IMR-90 (cell line): ENCODE measurements at regions not wholly inside any gene's neighbourhood (a gene's known extent, or its start where the extent isn't known, plus 50 kb on each side); places are given as distances from the start of the nearest gene placed in this dataset.

Experiments
- BHLHE40 ChIP-seq: fragments of 150-350 bp; IDR thresholded peaks from 2 replicates; pipeline ENCODE4 v1.6.1; 2016; ENCODE audit warnings: mild to moderate bottlenecking, low read depth, low read length
- CEBPB ChIP-seq: IDR thresholded peaks from 2 replicates; pipeline ENCODE4 v1.6.1; 2012; ENCODE audit warnings: low read depth, low read length, improper control_type of control experiment
- FOS ChIP-seq: fragments of 150-350 bp; IDR thresholded peaks from 2 replicates; pipeline ENCODE4 v1.6.1; 2016; ENCODE audit warnings: low read depth, low read length
- POLR2A ChIP-seq: IDR thresholded peaks from 2 replicates; pipeline ENCODE4 v1.6.1; 2012; ENCODE audit warnings: mild to moderate bottlenecking, low read depth, low read length
- RAD21 ChIP-seq: IDR thresholded peaks from 2 replicates; pipeline ENCODE4 v1.6.1; 2012; ENCODE audit warnings: low read length, improper control_type of control experiment
- RFX5 ChIP-seq: IDR thresholded peaks from 2 replicates; pipeline ENCODE4 v1.8.0; 2012; ENCODE audit warnings: low read depth, mild to moderate bottlenecking, low read length, moderate library complexity
- SMC3 ChIP-seq: fragments of 150-350 bp; IDR thresholded peaks from 2 replicates; pipeline ENCODE4 v1.6.1; 2016; ENCODE audit warnings: low read depth, mild to moderate bottlenecking, antibody characterized with exemption, low read length, moderate library complexity
- TF ChIP-seq, protein P1 (sequence below): conservative IDR thresholded peaks from 2 replicates; pipeline ENCODE4 v1.5.1; 2012; ENCODE audit warnings: mild to moderate bottlenecking, low read depth, low read length, improper control_type of control experiment

DNA sequence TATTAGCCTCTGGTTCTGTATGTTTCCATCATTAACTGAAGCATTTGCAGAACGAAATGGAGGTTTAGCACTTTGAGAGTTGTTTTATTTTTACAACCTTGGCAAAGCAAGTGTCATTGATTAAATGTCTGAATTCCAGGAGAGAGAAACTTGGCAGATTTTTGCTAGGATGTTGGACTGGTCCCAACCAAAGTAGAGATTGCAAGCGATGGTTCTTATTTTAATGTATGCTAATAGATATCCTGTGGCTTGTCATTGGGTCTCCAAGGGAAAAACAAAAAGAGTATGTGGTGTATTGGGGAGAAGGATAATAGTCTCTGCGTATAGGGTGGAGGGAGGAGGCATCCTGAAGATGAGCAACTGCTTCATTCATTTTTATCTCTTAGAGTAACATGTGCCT, 457.2 kb upstream of the RUNX1 start:
- TF ChIP-seq, protein P1, sequence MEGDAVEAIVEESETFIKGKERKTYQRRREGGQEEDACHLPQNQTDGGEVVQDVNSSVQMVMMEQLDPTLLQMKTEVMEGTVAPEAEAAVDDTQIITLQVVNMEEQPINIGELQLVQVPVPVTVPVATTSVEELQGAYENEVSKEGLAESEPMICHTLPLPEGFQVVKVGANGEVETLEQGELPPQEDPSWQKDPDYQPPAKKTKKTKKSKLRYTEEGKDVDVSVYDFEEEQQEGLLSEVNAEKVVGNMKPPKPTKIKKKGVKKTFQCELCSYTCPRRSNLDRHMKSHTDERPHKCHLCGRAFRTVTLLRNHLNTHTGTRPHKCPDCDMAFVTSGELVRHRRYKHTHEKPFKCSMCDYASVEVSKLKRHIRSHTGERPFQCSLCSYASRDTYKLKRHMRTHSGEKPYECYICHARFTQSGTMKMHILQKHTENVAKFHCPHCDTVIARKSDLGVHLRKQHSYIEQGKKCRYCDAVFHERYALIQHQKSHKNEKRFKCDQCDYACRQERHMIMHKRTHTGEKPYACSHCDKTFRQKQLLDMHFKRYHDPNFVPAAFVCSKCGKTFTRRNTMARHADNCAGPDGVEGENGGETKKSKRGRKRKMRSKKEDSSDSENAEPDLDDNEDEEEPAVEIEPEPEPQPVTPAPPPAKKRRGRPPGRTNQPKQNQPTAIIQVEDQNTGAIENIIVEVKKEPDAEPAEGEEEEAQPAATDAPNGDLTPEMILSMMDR: no peak
- TF ChIP-seq CEBPB (no peak), POLR2A (no peak), BHLHE40 (no peak), RFX5 (no peak), SMC3 (no peak), FOS (no peak), RAD21 (no peak)
